HG03521 (cell line): ENCODE measurements at regions not wholly inside any gene's neighbourhood (a gene's known extent, or its start where the extent isn't known, plus 50 kb on each side); places are given as distances from the start of the nearest gene placed in this dataset.
"Not testable (repeated sequence)": the region's sequence is repeated elsewhere in the genome, so short reads cannot be mapped to it uniquely, and the experiment has no call there.

Source experiments
- ATAC-seq: cut with Tn5 transposase; IDR thresholded peaks from one replicate; pipeline ENCODE4 v1.9.1; 2021; ENCODE audit warnings: mild to moderate bottlenecking, moderate library complexity; ENCODE audit not compliant: unreplicated experiment

GRCh38 chr6:67608099-67608749, 1026.9 kb upstream of the ADGRB3 start:
- no peak for ATAC-seq

- ATAC-seq: no peak
Observed at GRCh38 chr6:67606906-67607828, 1027.9 kb upstream of the ADGRB3 start.

DNA sequence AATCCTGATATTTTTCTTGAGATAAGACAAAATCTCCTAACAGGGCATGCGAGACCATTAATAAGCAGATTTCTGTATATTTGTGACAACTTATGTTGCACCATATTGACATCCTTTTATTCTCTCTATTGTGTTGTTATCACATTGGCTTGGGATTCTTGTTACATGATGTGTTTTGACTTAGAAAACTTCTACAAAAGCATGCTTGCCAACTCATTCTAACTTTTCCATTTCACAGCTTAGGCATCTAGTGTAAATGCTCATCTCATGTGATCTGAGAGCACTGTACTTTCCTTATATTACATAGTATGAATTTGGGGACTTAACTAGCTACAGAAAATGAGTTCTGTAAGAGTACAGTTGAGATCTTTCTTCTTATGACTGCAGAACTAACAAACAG, 1040.7 kb upstream of the ADGRB3 start:
- no peak for ATAC-seq

GRCh38 chr6:67593247-67593646, 1041.8 kb upstream of the ADGRB3 start:
- no peak for ATAC-seq

DNA sequence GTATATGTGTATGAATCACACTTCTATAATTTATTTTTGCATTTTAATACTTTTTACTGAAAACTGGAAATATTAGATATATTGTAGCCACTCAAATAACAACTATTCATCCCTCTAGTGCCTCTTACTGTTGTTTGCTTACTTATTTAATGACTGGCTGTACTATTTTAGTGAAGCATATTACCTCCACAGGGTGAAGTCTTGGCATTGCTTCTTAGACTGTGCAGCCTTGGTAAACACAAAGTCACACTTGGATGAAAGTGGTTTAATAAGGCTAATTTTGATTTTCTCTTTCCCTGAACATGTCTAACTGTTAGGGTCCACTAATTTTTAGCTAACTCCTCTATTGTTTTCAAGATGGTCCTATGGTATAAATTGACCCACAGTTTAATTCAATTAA, 1043.2 kb upstream of the ADGRB3 start:
- no peak for ATAC-seq

DNA sequence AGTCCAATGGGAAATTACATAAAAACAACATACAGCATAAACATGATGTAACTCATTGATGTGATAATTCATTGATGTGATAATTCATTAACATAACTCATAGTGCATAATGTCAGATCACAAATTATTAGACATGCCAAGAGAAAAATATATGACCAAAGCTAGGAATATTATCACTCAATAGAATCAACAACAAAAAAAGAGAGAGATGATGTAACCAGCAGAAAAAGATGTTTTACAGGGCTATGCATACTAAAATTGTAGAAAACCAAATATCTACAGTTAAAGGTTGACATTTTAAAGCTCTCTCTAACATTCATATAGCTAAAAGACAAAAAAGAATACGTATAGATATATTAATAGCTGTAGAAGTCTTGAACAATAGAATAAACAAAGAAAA, 1067.2 kb upstream of the ADGRB3 start:
- no peak for ATAC-seq

GRCh38 chr6:67563671-67564070, 1071.4 kb upstream of the ADGRB3 start:
- no peak for ATAC-seq

GRCh38 chr6:67560068-67560467, 1075.0 kb upstream of the ADGRB3 start:
- no peak for ATAC-seq

DNA sequence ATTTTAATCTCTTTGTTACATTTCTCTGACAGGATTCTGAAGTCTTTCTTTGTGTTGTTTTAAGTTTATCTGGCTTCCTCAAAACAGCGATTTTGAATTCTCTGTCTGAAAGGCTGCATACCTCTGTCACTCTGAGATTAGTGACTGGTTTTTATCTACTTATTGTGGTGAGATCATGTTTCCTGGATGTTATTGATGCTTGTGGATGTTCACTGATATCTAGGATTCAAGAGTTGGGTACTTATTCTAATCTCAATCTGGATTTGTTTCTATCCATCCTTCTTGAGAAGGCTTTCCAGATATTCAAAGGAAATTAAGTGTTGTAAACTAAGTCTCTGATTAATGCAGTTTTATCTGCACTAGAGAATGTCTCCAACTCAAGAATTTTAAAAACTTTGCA, 1076.1 kb upstream of the ADGRB3 start:
- no peak for ATAC-seq

- ATAC-seq: no peak
Observed at GRCh38 chr6:67544851-67545452, 1090.1 kb upstream of the ADGRB3 start.

GRCh38 chr6:67541586-67541985, 1093.5 kb upstream of the ADGRB3 start:
- no peak for ATAC-seq

DNA sequence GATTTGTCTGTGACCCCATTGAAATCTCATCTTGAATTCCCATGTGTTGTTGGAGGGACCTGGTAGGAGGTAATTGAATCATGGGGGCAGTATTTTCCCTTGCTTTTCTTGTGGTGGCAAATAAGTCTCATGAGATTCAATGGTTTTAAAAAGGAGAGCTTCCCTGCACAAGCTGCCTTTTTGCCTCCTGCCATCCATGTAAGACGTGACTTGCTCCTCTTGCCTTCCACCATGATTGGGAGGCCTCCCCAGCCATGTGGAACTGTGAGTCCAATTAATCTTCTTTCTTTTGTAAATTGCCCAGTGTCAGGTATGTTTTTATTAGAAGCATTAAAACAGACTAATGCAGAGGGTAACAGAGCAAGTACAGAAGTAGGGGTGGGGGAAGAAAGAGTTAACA, 1097.0 kb upstream of the ADGRB3 start:
- ATAC-seq: no peak

DNA sequence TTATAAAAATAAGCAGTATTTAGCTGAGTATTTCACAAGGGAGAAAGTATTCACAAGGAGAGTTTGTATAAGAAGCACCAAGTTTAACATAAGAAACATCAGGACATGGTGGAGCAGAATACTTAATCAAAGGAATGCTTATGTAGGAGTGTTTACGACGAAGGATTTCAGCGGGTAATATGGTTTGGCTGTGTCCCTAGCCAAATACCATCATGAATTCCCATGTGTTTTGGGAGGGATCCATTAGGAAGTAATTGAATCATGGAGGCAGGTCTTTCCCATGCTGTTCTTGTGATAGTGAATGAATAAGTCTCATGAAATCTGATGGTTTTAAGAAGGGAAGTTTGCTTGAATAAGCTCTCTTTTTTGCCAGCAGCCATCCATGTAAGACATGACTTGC, 1099.1 kb upstream of the ADGRB3 start:
- no peak for ATAC-seq

GRCh38 chr6:67506352-67506751, 1128.7 kb upstream of the ADGRB3 start:
- no peak for ATAC-seq

GRCh38 chr6:67501755-67502154, 1133.3 kb upstream of the ADGRB3 start:
- ATAC-seq: no peak

DNA sequence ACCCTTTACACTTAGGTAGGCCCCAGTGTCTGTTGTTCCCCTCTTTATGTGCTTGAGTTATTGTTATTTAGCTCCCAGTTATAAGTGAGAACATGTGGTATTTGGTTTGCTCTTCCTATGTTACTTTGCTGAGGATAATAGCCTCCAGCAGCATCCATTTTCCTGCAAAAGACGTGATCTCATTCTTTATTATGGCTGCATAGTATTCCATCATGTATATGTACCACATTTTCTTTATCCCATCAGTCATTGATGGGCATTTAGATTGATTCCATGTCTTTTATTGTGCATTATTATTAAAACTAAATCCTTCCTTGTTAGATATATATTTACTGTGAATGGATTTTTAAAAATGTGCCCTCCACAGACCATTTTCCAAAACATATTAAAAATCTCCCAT, 1137.3 kb upstream of the ADGRB3 start:
- ATAC-seq: no peak

- ATAC-seq: no peak
Observed at GRCh38 chr6:67496191-67496590, 1138.9 kb upstream of the ADGRB3 start.

- ATAC-seq: no peak
Observed at GRCh38 chr6:67493682-67494081, 1141.4 kb upstream of the ADGRB3 start.

- no peak for ATAC-seq
Observed at GRCh38 chr6:67475700-67476099, 1159.4 kb upstream of the ADGRB3 start.

DNA sequence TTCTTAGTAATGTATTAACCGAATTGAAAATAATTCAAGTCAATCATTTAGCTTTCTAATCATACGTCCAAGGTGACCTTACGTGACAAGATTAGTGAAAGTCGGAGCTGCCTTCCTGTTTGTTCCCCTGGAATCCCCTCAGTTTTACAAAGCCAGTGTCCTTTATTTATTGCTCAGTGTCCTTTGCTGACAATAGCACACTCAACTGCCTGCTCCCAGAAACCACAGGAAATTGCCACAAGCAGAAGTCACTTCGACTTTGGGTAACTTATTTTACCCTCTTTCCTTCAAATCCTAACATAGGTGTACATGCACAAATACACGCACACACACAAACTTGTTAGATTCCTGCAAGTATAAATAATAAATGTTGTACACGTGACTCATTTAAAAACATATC, 1167.7 kb upstream of the ADGRB3 start:
- no peak for ATAC-seq

GRCh38 chr6:67462725-67463124, 1172.4 kb upstream of the ADGRB3 start:
- ATAC-seq: not testable (repeated sequence)

DNA sequence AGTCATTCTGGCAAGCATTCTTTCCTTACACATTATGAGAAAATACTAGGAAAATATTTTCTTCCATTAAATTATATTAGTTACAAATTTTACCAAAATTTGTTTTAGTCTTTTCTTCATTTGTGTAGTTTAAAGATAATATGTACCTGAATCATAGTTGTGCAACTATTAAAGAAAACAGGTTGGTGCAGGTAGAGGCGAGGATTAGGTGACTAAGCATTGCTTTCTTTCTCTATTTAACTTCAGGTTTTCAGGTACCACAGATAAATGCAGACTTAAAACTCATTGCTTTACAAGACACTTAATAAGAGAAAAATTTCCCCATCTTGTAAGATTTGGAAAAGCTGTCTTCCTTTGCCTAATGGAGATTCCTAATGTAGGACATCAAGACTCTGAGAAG, 1175.5 kb upstream of the ADGRB3 start:
- no peak for ATAC-seq
